Panc1 (cell line): ENCODE measurements at regions not wholly inside any gene's neighbourhood (a gene's known extent, or its start where the extent isn't known, plus 50 kb on each side); places are given as distances from the start of the nearest gene placed in this dataset.

Experiments
- ATAC-seq: fragments of 200-7000 bp; cut with Tn5 transposase; 2 replicates; pipeline ENCODE4 v1.9.1; 2020; ENCODE audit warnings: mild to moderate bottlenecking, moderate library complexity
- BruUV-seq: library from RNA; stranded (reverse); fragments of 400-500 nt; replicated peaks from 2 replicates; lab custom pipeline; 2021; lab: Mats Ljungman, UMichigan
- CTCF ChIA-PET: fragments of 300-600 bp; sonication (Branson Sonifier 250); formaldehyde crosslinking; loops from one replicate; lab custom pipeline; 2022; ENCODE audit warnings: antibody characterized with exemption; lab: Charles Lee
- POLR2A ChIA-PET: fragments of 300-600 bp; sonication (Branson Sonifier 250); formaldehyde crosslinking; loops from one replicate; lab custom pipeline; 2022; ENCODE audit warnings: antibody characterized with exemption; lab: Charles Lee
- DNase-seq: peaks from one replicate; pipeline ENCODE4 v3.0.0-alpha.2; 2010; ENCODE audit warnings: low read depth, low spot score
- H3K27ac ChIP-seq: 2 replicates; pipeline ENCODE4 v1.5.1; 2011; ENCODE audit warnings: mild to moderate bottlenecking, low read length, inconsistent platforms
- H3K27me3 ChIP-seq: fragments of 200-500 bp; sonication (Bioruptor generic); 2 replicates; pipeline ENCODE4 v1.6.0; 2014; ENCODE audit warnings: low read length, inconsistent platforms; ENCODE audit not compliant: control insufficient read depth, insufficient read depth
- H3K36me3 ChIP-seq: fragments of 200-500 bp; sonication (Bioruptor generic); 2 replicates; pipeline ENCODE4 v1.5.1; 2014; ENCODE audit warnings: inconsistent platforms, mild to moderate bottlenecking, low read length, moderate library complexity; ENCODE audit not compliant: control insufficient read depth, insufficient read depth
- H3K4me1 ChIP-seq: 2 replicates; pipeline ENCODE4 v1.5.1; 2011; ENCODE audit warnings: inconsistent platforms, mild to moderate bottlenecking, low read length, moderate library complexity; ENCODE audit not compliant: control insufficient read depth, insufficient read depth
- H3K4me3 ChIP-seq, 2 experiments: 2 replicates each; pipeline ENCODE4 v1.5.1; 2011 to 2012; ENCODE audit warnings: low read depth in 2 of 2, low read length in 2 of 2, mild to moderate bottlenecking in 2 of 2, inconsistent platforms in 1 of 2, moderate library complexity in 1 of 2
- H3K9me3 ChIP-seq: fragments of 200-500 bp; sonication (Bioruptor generic); 2 replicates; pipeline ENCODE4 v1.5.1; 2014; ENCODE audit warnings: low read depth, mild to moderate bottlenecking, inconsistent platforms, low read length, moderate library complexity; ENCODE audit not compliant: control insufficient read depth, insufficient read depth
- POLR2AphosphoS5 ChIP-seq: IDR thresholded peaks from 2 replicates; pipeline ENCODE4 v1.6.1; 2012; ENCODE audit warnings: mild to moderate bottlenecking, low read depth, low read length, moderate library complexity
- SIN3A ChIP-seq: IDR thresholded peaks from 2 replicates; pipeline ENCODE4 v1.6.1; 2012; ENCODE audit warnings: low read depth, mild to moderate bottlenecking, low read length, moderate library complexity, borderline replicate concordance; ENCODE audit not compliant: insufficient read depth
- TCF7L2 ChIP-seq: IDR thresholded peaks from 2 replicates; pipeline ENCODE4 v1.6.1; 2011; ENCODE audit warnings: mild to moderate bottlenecking, low read depth, low read length, inconsistent platforms
- in situ Hi-C: cut with HindIII; loops from 2 replicates; pipeline ENCODE4 v1.10.0; 2016; ENCODE audit warnings: low sequenced_read_pairs, low pct_unique_long_range_greater_than_20kb
- intact Hi-C: fragments of 100-400 bp; cut with micrococcal nuclease; formaldehyde crosslinking; loops from one replicate; pipeline ENCODE4 v1.10.0; 2022; ENCODE audit not compliant: unreplicated experiment
- TF ChIP-seq, protein P1 (sequence below), 2 experiments: IDR thresholded peaks; 2 replicates each; pipeline ENCODE4 v1.6.1; 2011 to 2012; ENCODE audit warnings: low read depth in 2 of 2, control low read depth in 1 of 2, low read length in 1 of 2, mild to moderate bottlenecking in 1 of 2, moderate library complexity in 1 of 2; ENCODE audit not compliant: insufficient read depth in 1 of 2
- TF ChIP-seq, protein P2 (sequence below): fragments of 450-650 bp; IDR thresholded peaks from 2 replicates; pipeline ENCODE4 v1.5.1; 2017; ENCODE audit warnings: mild to moderate bottlenecking

DNA sequence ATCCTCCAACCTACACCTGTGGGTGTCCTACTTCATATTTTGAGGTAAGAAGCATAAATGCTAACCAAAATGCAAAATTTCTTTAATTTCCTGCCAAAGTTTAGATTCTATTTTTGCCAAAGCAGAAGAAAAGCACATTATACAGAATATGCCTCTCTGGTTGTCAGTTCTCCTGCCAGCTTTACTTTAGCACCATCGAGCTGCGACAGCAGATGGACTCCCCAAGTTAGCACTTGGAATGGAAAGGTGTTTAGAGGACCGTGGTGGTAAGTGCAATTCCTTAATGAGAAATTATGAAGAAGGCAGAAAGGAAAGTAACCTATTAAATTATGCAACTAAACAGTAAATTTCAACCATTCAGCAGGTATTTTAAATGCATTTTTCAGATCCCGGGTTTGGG, 326.6 kb downstream of the RERGL start:
- ATAC-seq (no peak), DNase-seq (no peak)
- H3K4me3 ChIP-seq: no peak overlapping the region
- no peaks in the 10 kb centered on the region for H3K4me1 ChIP-seq
- POLR2A ChIA-PET: no interaction called here
- intact Hi-C loops: loop anchor here (5.0 kb wide), 1 partner anchor 84 kb away; no protein-coding TSS in a partner anchor
- TF ChIP-seq, protein P1, sequence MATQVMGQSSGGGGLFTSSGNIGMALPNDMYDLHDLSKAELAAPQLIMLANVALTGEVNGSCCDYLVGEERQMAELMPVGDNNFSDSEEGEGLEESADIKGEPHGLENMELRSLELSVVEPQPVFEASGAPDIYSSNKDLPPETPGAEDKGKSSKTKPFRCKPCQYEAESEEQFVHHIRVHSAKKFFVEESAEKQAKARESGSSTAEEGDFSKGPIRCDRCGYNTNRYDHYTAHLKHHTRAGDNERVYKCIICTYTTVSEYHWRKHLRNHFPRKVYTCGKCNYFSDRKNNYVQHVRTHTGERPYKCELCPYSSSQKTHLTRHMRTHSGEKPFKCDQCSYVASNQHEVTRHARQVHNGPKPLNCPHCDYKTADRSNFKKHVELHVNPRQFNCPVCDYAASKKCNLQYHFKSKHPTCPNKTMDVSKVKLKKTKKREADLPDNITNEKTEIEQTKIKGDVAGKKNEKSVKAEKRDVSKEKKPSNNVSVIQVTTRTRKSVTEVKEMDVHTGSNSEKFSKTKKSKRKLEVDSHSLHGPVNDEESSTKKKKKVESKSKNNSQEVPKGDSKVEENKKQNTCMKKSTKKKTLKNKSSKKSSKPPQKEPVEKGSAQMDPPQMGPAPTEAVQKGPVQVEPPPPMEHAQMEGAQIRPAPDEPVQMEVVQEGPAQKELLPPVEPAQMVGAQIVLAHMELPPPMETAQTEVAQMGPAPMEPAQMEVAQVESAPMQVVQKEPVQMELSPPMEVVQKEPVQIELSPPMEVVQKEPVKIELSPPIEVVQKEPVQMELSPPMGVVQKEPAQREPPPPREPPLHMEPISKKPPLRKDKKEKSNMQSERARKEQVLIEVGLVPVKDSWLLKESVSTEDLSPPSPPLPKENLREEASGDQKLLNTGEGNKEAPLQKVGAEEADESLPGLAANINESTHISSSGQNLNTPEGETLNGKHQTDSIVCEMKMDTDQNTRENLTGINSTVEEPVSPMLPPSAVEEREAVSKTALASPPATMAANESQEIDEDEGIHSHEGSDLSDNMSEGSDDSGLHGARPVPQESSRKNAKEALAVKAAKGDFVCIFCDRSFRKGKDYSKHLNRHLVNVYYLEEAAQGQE (IDR thresholded peaks at IDR 0.05; ENCODE audit: insufficient read depth in 1 of 2, low read depth in 2 of 2, low read length in 1 of 2): no peak
- TF ChIP-seq TCF7L2 (no peak), SIN3A (no peak), POLR2AphosphoS5 (no peak)
- TF ChIP-seq, protein P2, sequence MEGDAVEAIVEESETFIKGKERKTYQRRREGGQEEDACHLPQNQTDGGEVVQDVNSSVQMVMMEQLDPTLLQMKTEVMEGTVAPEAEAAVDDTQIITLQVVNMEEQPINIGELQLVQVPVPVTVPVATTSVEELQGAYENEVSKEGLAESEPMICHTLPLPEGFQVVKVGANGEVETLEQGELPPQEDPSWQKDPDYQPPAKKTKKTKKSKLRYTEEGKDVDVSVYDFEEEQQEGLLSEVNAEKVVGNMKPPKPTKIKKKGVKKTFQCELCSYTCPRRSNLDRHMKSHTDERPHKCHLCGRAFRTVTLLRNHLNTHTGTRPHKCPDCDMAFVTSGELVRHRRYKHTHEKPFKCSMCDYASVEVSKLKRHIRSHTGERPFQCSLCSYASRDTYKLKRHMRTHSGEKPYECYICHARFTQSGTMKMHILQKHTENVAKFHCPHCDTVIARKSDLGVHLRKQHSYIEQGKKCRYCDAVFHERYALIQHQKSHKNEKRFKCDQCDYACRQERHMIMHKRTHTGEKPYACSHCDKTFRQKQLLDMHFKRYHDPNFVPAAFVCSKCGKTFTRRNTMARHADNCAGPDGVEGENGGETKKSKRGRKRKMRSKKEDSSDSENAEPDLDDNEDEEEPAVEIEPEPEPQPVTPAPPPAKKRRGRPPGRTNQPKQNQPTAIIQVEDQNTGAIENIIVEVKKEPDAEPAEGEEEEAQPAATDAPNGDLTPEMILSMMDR: no peak
- CTCF ChIA-PET: no interaction called here
- no peaks in the 10 kb centered on the region for H3K27me3 ChIP-seq
- in situ Hi-C loops: no loop called here
- no peaks in the 10 kb centered on the region for H3K9me3 ChIP-seq
- no peaks in the 10 kb centered on the region for H3K36me3 ChIP-seq
- BruUV-seq: no TSS peak
- H3K27ac ChIP-seq: no peak overlapping the region

DNA sequence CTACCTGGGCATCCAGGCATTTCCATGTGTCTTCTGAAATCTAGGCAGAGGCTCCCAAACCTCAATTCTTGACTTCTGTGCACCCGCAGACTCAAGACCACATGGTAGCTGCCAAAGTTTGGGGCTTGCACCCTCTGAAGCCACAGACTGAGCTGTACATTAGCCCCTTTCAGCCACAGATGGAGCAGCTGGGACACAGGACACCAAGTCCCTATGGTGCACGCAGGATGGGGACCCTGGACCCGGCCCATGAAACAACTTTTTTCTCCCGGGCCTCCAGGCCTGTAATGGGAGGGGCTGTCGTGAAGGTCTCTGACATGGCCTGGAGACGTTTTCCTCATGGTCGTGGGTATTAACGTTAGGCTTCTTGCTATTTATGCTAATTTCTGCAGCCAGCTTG, 330.0 kb downstream of the RERGL start:
- no peak for TF ChIP-seq POLR2AphosphoS5
- TF ChIP-seq, protein P1 (IDR thresholded peaks at IDR 0.05; ENCODE audit: insufficient read depth in 1 of 2, low read depth in 2 of 2, low read length in 1 of 2): no peak
- TF ChIP-seq TCF7L2: no peak
- no peak for TF ChIP-seq SIN3A
- TF ChIP-seq, protein P2: no peak
- DNase-seq (no peak), ATAC-seq (no peak)
- no peaks in the 10 kb centered on the region for H3K9me3 ChIP-seq
- intact Hi-C loops: loop anchor here (5.0 kb wide), 1 partner anchor 87 kb away; no protein-coding TSS in a partner anchor
- BruUV-seq: no TSS peak
- H3K4me3 ChIP-seq: no peak overlapping the region
- CTCF ChIA-PET: no interaction called here
- no peaks in the 10 kb centered on the region for H3K36me3 ChIP-seq
- H3K4me1 ChIP-seq: no peaks in the 10 kb centered on the region
- in situ Hi-C loops: no loop called here
- no peaks in the 10 kb centered on the region for H3K27me3 ChIP-seq
- H3K27ac ChIP-seq: no peak overlapping the region
- POLR2A ChIA-PET: no interaction called here
